ENCODE measurements at regions not wholly inside any gene's neighbourhood (a gene's known extent, or its start where the extent isn't known, plus 50 kb on each side); places are given as distances from the start of the nearest gene placed in this dataset.

DNA sequence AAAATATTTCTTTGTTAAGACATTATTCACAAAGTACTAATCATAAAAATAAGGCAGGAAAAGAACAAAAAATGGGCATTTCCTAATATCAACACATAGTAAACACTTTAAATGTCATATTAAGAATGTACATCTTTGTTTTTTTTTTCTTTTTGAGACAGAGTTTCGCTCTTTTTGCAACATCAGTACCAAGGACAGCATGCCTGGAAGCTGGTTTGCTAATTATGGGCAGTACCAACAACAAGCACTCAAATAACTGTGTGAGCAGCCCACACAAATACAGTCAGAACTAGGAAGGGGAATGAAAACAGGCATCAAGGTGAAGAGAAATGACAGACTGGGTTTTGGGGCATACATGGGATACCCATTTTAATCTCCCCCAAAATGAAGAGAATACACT, 788.0 kb upstream of the SLITRK1 start:
- TF ChIP-seq EZH2 (IDR thresholded peaks at IDR 0.05) (no peak), FOXP2 (optimal IDR thresholded peaks at IDR 0.05; ENCODE audit: control extremely low read depth, extremely low read length, insufficient read depth) (no peak)
